Tibial nerve (tissue), 4 donors: ENCODE measurements at regions not wholly inside any gene's neighbourhood (a gene's known extent, or its start where the extent isn't known, plus 50 kb on each side); places are given as distances from the start of the nearest gene placed in this dataset.

ENCODE experiments used
- CTCF ChIP-seq, 5 experiments: fragments of 200-600 bp in 3 of 5; fragments of 450-650 bp in 2 of 5; sonication (generic) in 3 of 5; IDR thresholded peaks; one replicate each; pipeline ENCODE4 v1.5.1; 2016 to 2019; ENCODE audit warnings: antibody characterized with exemption in 5 of 5, mild to moderate bottlenecking in 3 of 5, moderate library complexity in 2 of 5
- EP300 ChIP-seq, 2 donors: sonication (generic); formaldehyde crosslinking; IDR thresholded peaks; one replicate each; pipeline ENCODE4 v1.6.1; 2017; ENCODE audit warnings: antibody characterized with exemption in 2 of 2, mild to moderate bottlenecking in 1 of 2
- POLR2A ChIP-seq, 2 donors: fragments of 450-650 bp; IDR thresholded peaks; one replicate each; pipeline ENCODE4 v1.6.1; 2017; ENCODE audit warnings: antibody characterized with exemption in 2 of 2, mild to moderate bottlenecking in 2 of 2, moderate library complexity in 2 of 2

- TF ChIP-seq POLR2A (IDR thresholded peaks at IDR 0.05) (no peak), CTCF (IDR thresholded peaks at IDR 0.05) (no peak), EP300 (IDR thresholded peaks at IDR 0.05) (no peak)
These were observed 542.4 kb upstream of the DIPK2B start for GRCh38 chrX:45743081-45743533.
